Activated CD4-positive, alpha-beta T cell treated with anti-CD3 and anti-CD28 coated beads for 36 hours (primary cell): ENCODE measurements at regions not wholly inside any gene's neighbourhood (a gene's known extent, or its start where the extent isn't known, plus 50 kb on each side); places are given as distances from the start of the nearest gene placed in this dataset.

ENCODE experiments used
- ATAC-seq: fragments of 200-7000 bp; cut with Tn5 transposase; one replicate; pipeline ENCODE4 v1.10.0; 2021; ENCODE audit warnings: mild to moderate bottlenecking, moderate library complexity
- CTCF ChIA-PET: fragments of 350-600 bp; sonication (Branson Sonifier 250); formaldehyde crosslinking; loops from one replicate; lab custom pipeline; 2021; ENCODE audit warnings: antibody characterized with exemption; lab: Charles Lee
- POLR2A ChIA-PET: fragments of 350-600 bp; sonication (Branson Sonifier 250); formaldehyde crosslinking; loops from one replicate; lab custom pipeline; 2021; ENCODE audit warnings: antibody characterized with exemption, inconsistent platforms; lab: Charles Lee
- DNase-seq: peaks from one replicate; pipeline ENCODE4 v3.0.0-alpha.2; 2020
- H3K27ac Mint-ChIP-seq: one replicate; pipeline ENCODE4 v1.8.0; 2021; ENCODE audit warnings: mixed read lengths
- H3K27me3 Mint-ChIP-seq: one replicate; pipeline ENCODE4 v1.8.0; 2021; ENCODE audit warnings: mixed read lengths
- H3K36me3 Mint-ChIP-seq: one replicate; pipeline ENCODE4 v1.8.0; 2021; ENCODE audit warnings: low read depth, mixed read lengths
- H3K4me1 Mint-ChIP-seq: one replicate; pipeline ENCODE4 v1.8.0; 2021; ENCODE audit warnings: mixed read lengths
- H3K4me3 Mint-ChIP-seq: one replicate; pipeline ENCODE4 v1.8.0; 2021; ENCODE audit warnings: mild to moderate bottlenecking, moderate library complexity, mixed read lengths
- H3K9me3 Mint-ChIP-seq: one replicate; pipeline ENCODE4 v1.8.0; 2021; ENCODE audit warnings: low read depth, mixed read lengths
- intact Hi-C, 2 experiments: fragments of 100-400 bp; cut with DNase I in 1 of 2; cut with micrococcal nuclease in 1 of 2; formaldehyde crosslinking; loops; one replicate each; pipeline versions ENCODE4 v1.14.2 to v1.15.1; 2022 to 2024; cut with DNase I, micrococcal nuclease

- intact Hi-C loops: no loop called here
- peaks cover 11% of the 10 kb centered on the region for H3K27me3 Mint-ChIP-seq
- no peaks in the 10 kb centered on the region for H3K4me1 Mint-ChIP-seq
- POLR2A ChIA-PET: no interaction called here
- no peak overlapping the region for H3K27ac Mint-ChIP-seq
- CTCF ChIA-PET: no interaction called here
- no peak for ATAC-seq
- no peaks in the 10 kb centered on the region for H3K9me3 Mint-ChIP-seq
- H3K36me3 Mint-ChIP-seq: no peaks in the 10 kb centered on the region
- no peak for DNase-seq
- no peak overlapping the region for H3K4me3 Mint-ChIP-seq
These were observed 316.1 kb downstream of the AACS start for GRCh38 chr12:125381373-125381772.

DNA sequence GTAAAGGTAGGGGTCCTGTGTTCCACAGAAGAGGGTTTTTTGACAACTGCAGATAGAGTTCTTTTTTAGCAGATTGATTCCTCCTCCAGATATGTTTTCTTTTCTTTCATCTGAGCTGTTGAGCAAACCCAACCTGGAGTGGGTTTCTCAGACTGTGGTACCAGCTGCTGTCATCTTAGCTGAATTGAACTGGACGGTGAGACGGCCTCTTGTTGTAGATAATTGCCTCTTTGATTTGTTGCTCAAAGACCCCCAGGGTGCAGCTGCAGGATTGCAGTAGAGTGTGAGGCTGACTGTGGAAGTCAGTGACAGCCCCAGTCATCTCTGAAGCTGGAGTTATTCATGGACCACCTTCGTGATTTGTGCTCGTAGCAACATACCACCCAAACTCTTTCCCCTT, 317.7 kb downstream of the AACS start:
- DNase-seq (no peak), ATAC-seq (no peak)
- Mint-ChIP-seq H3K27ac (no peak overlapping the region), H3K4me1 (no peaks in the 10 kb centered on the region), H3K27me3 (peaks cover 13% of the 10 kb centered on the region), H3K9me3 (no peaks in the 10 kb centered on the region), H3K4me3 (no peak overlapping the region), H3K36me3 (no peaks in the 10 kb centered on the region)
- CTCF ChIA-PET: no interaction called here
- POLR2A ChIA-PET: no interaction called here
- intact Hi-C loops: no loop called here

- Mint-ChIP-seq H3K27me3 (peaks cover 13% of the 10 kb centered on the region), H3K9me3 (no peaks in the 10 kb centered on the region), H3K4me1 (no peaks in the 10 kb centered on the region), H3K27ac (no peak overlapping the region), H3K36me3 (no peaks in the 10 kb centered on the region), H3K4me3 (no peak overlapping the region)
- DNase-seq (no peak), ATAC-seq (no peak)
- ChIA-PET POLR2A (no interaction called here), CTCF (no interaction called here)
- intact Hi-C loops: no loop called here
These were observed 321.4 kb downstream of the AACS start for GRCh38 chr12:125386652-125387051.

GRCh38 chr12:125387206-125387605, 322.0 kb downstream of the AACS start:
- DNase-seq (no peak), ATAC-seq (no peak)
- intact Hi-C loops: no loop called here
- Mint-ChIP-seq H3K4me3 (no peak overlapping the region), H3K36me3 (no peaks in the 10 kb centered on the region), H3K27ac (no peak overlapping the region), H3K4me1 (no peaks in the 10 kb centered on the region), H3K27me3 (peaks cover 13% of the 10 kb centered on the region), H3K9me3 (no peaks in the 10 kb centered on the region)
- POLR2A ChIA-PET: no interaction called here
- CTCF ChIA-PET: interaction anchor here (1.3 kb wide), 1 partner anchor 55 kb away, joined by 3 read pairs; no protein-coding TSS in a partner anchor

GRCh38 chr12:125389061-125389697, 323.9 kb downstream of the AACS start:
- H3K9me3 Mint-ChIP-seq: no peaks in the 10 kb centered on the region
- CTCF ChIA-PET: interaction anchor here (1.1 kb wide), 1 partner anchor 14 kb away, joined by 5 read pairs; no protein-coding TSS in a partner anchor

DNA sequence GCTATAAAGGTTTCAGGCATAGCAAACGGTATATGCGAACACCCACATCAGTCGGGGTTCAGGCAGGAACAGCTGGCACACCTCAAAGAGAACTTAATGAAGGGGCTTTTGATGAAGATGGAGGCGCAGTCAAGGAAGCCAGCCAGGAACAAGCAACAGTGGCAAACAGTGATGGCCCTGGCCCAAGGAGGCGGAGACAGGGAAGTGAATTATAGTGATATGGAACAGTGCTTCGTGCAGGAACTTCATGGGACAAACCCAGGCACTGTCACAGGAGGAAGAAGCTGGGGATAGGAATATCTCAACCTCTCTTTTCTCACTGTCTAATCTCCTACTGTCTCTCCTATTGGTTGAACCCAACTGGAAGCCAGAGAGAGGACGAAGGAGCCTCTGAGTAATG, 328.3 kb downstream of the AACS start:
- H3K9me3 Mint-ChIP-seq: no peaks in the 10 kb centered on the region
- intact Hi-C loops: no loop called here
- POLR2A ChIA-PET: no interaction called here
- CTCF ChIA-PET: no interaction called here
- no peaks in the 10 kb centered on the region for H3K36me3 Mint-ChIP-seq
- no peak for ATAC-seq
- H3K4me3 Mint-ChIP-seq: no peak overlapping the region
- H3K27me3 Mint-ChIP-seq: peaks cover 9% of the 10 kb centered on the region
- no peaks in the 10 kb centered on the region for H3K4me1 Mint-ChIP-seq
- DNase-seq: no peak
- no peak overlapping the region for H3K27ac Mint-ChIP-seq

More at GRCh38 chr12:125389061-125389697, 323.9 kb downstream of the AACS start:
- ATAC-seq (no peak), DNase-seq (no peak)
- Mint-ChIP-seq H3K4me1 (no peaks in the 10 kb centered on the region), H3K36me3 (no peaks in the 10 kb centered on the region), H3K27me3 (peaks cover 17% of the 10 kb centered on the region), H3K27ac (no peak overlapping the region), H3K4me3 (no peak overlapping the region)
- POLR2A ChIA-PET: no interaction called here
- intact Hi-C loops: no loop called here

- peaks cover 7% of the 10 kb centered on the region for H3K27me3 Mint-ChIP-seq
- no peaks in the 10 kb centered on the region for H3K36me3 Mint-ChIP-seq
- DNase-seq (no peak), ATAC-seq (no peak)
- H3K9me3 Mint-ChIP-seq: no peaks in the 10 kb centered on the region
- H3K4me1 Mint-ChIP-seq: no peaks in the 10 kb centered on the region
- intact Hi-C loops: no loop called here
- CTCF ChIA-PET: interaction anchor here (0.5 to 0.7 kb wide), 2 partner anchors 55 to 227 kb away, joined by 3 read pairs; no protein-coding TSS in a partner anchor
- POLR2A ChIA-PET: no interaction called here
- H3K4me3 Mint-ChIP-seq: no peak overlapping the region
- H3K27ac Mint-ChIP-seq: no peak overlapping the region
These were observed 330.5 kb downstream of the AACS start for GRCh38 chr12:125395583-125396215.

GRCh38 chr12:125399489-125399888, 334.3 kb downstream of the AACS start:
- peaks cover 12% of the 10 kb centered on the region for H3K27me3 Mint-ChIP-seq
- intact Hi-C loops: no loop called here
- DNase-seq (no peak), ATAC-seq (no peak)
- H3K36me3 Mint-ChIP-seq: no peaks in the 10 kb centered on the region
- ChIA-PET POLR2A (no interaction called here), CTCF (interaction anchor here (0.6 to 1.4 kb wide), 5 partner anchors 212 to 231 kb away, joined by 3 to 4 read pairs (median 3); no protein-coding TSS in a partner anchor)
- H3K9me3 Mint-ChIP-seq: no peaks in the 10 kb centered on the region
- H3K4me1 Mint-ChIP-seq: no peaks in the 10 kb centered on the region
- H3K4me3 Mint-ChIP-seq: no peak overlapping the region
- no peak overlapping the region for H3K27ac Mint-ChIP-seq

GRCh38 chr12:125402874-125403789, 337.9 kb downstream of the AACS start:
- no peak overlapping the region for H3K4me3 Mint-ChIP-seq
- DNase-seq (no peak), ATAC-seq (no peak)
- H3K36me3 Mint-ChIP-seq: no peaks in the 10 kb centered on the region
- intact Hi-C loops: loop anchor here (1.0 to 5.0 kb wide), 4 partner anchors 56 to 220 kb away; no protein-coding TSS in a partner anchor
- H3K4me1 Mint-ChIP-seq: no peaks in the 10 kb centered on the region
- peaks cover 12% of the 10 kb centered on the region for H3K27me3 Mint-ChIP-seq
- ChIA-PET CTCF (interaction anchor here (0.5 to 1.6 kb wide), 10 partner anchors 13 to 222 kb away, joined by 3 to 18 read pairs (median 6); no protein-coding TSS in a partner anchor), POLR2A (no interaction called here)
- no peaks in the 10 kb centered on the region for H3K9me3 Mint-ChIP-seq
- H3K27ac Mint-ChIP-seq: no peak overlapping the region

- no peak for ATAC-seq
- Mint-ChIP-seq H3K27ac (no peak overlapping the region), H3K4me1 (no peaks in the 10 kb centered on the region), H3K9me3 (no peaks in the 10 kb centered on the region), H3K4me3 (no peak overlapping the region), H3K36me3 (no peaks in the 10 kb centered on the region), H3K27me3 (peaks cover 11% of the 10 kb centered on the region)
- POLR2A ChIA-PET: no interaction called here
- CTCF ChIA-PET: interaction anchor here (0.5 to 1.6 kb wide), 5 partner anchors 72 to 215 kb away, joined by 3 to 7 read pairs (median 5); no protein-coding TSS in a partner anchor
- intact Hi-C loops: loop anchor here (1.0 to 5.0 kb wide), 4 partner anchors 57 to 221 kb away; no protein-coding TSS in a partner anchor
- DNase-seq: no peak
These were observed 338.6 kb downstream of the AACS start for GRCh38 chr12:125403843-125404242.

- intact Hi-C loops: no loop called here
- no peaks in the 10 kb centered on the region for H3K9me3 Mint-ChIP-seq
- no peak overlapping the region for H3K27ac Mint-ChIP-seq
- POLR2A ChIA-PET: no interaction called here
- ATAC-seq (no peak), DNase-seq (no peak)
- CTCF ChIA-PET: no interaction called here
- H3K4me1 Mint-ChIP-seq: no peaks in the 10 kb centered on the region
- H3K27me3 Mint-ChIP-seq: peaks cover 10% of the 10 kb centered on the region
- no peak overlapping the region for H3K4me3 Mint-ChIP-seq
- H3K36me3 Mint-ChIP-seq: no peaks in the 10 kb centered on the region
These were observed 340.9 kb downstream of the AACS start for GRCh38 chr12:125406131-125406530.
